Prostate gland (tissue), 2 donors: ENCODE measurements at regions not wholly inside any gene's neighbourhood (a gene's known extent, or its start where the extent isn't known, plus 50 kb on each side); places are given as distances from the start of the nearest gene placed in this dataset.

Experiments used
- POLR2A ChIP-seq: fragments of 450-650 bp; IDR thresholded peaks from one replicate; pipeline ENCODE4 v1.6.1; 2016; ENCODE audit warnings: antibody characterized with exemption, mild to moderate bottlenecking
- POLR2AphosphoS5 ChIP-seq: sonication (generic); formaldehyde crosslinking; IDR thresholded peaks from one replicate; pipeline ENCODE4 v1.6.1; 2017; ENCODE audit warnings: antibody characterized with exemption
- TF ChIP-seq, protein P1 (sequence below), 4 experiments: fragments of 200-600 bp in 2 of 4; fragments of 450-650 bp in 2 of 4; sonication (generic) in 2 of 4; IDR thresholded peaks; 1 replicate in 3 of 4; 2 replicates in 1 of 4; pipeline ENCODE4 v1.5.1; 2016 to 2019; ENCODE audit warnings: antibody characterized with exemption in 4 of 4, mild to moderate bottlenecking in 2 of 4, moderate library complexity in 2 of 4

- TF ChIP-seq, protein P1, sequence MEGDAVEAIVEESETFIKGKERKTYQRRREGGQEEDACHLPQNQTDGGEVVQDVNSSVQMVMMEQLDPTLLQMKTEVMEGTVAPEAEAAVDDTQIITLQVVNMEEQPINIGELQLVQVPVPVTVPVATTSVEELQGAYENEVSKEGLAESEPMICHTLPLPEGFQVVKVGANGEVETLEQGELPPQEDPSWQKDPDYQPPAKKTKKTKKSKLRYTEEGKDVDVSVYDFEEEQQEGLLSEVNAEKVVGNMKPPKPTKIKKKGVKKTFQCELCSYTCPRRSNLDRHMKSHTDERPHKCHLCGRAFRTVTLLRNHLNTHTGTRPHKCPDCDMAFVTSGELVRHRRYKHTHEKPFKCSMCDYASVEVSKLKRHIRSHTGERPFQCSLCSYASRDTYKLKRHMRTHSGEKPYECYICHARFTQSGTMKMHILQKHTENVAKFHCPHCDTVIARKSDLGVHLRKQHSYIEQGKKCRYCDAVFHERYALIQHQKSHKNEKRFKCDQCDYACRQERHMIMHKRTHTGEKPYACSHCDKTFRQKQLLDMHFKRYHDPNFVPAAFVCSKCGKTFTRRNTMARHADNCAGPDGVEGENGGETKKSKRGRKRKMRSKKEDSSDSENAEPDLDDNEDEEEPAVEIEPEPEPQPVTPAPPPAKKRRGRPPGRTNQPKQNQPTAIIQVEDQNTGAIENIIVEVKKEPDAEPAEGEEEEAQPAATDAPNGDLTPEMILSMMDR (IDR thresholded peaks at IDR 0.05): no peak
- TF ChIP-seq POLR2AphosphoS5 (no peak), POLR2A (no peak)
These were observed 100.5 kb upstream of the SLCO6A1 start for GRCh38 chr5:102599289-102599688.
